ENCODE measurements at regions not wholly inside any gene's neighbourhood (a gene's known extent, or its start where the extent isn't known, plus 50 kb on each side); places are given as distances from the start of the nearest gene placed in this dataset.

GRCh38 chr7:142503036-142503435 lies 245.2 kb upstream of the PRSS58 start:
- no peak for TF ChIP-seq CTCF (IDR thresholded peaks at IDR 0.05)
- TF ChIP-seq POLR2A (IDR thresholded peaks at IDR 0.05): no peak

All from vagina (tissue), 2 donors.